ENCODE measurements at regions not wholly inside any gene's neighbourhood (a gene's known extent, or its start where the extent isn't known, plus 50 kb on each side); places are given as distances from the start of the nearest gene placed in this dataset.

GRCh38 chr5:18397891-18398290 is 763.6 kb downstream of the TAF11L14 start:
- TF ChIP-seq CTCF (IDR thresholded peaks at IDR 0.05; ENCODE audit: borderline replicate concordance, extremely low read depth, low read length, poor library complexity, severe bottlenecking) (no peak), EZH2 (IDR thresholded peaks at IDR 0.05; ENCODE audit: borderline replicate concordance, low read depth, low read length, severe bottlenecking) (no peak)

Measured in DND-41 (cell line).